Activated T-cell treated with anti-CD3 and anti-CD28 coated beads, Interleukin-2, amount 50 U/mL, for 72 hours (primary cell): ENCODE measurements at regions not wholly inside any gene's neighbourhood (a gene's known extent, or its start where the extent isn't known, plus 50 kb on each side); places are given as distances from the start of the nearest gene placed in this dataset.

Experiments
- ATAC-seq, 2 donors: fragments of 150-1000 bp; cut with Tn5 transposase; replicated peaks in 1 of 2; 2 replicates each; pipeline ENCODE4 v1.10.0; 2021; ENCODE audit warnings: moderate library complexity in 2 of 2, mild to moderate bottlenecking in 1 of 2
- DNase-seq, 2 donors: peaks; one replicate each; pipeline ENCODE4 v3.0.0; 2021 to 2022; ENCODE audit warnings: mixed read lengths in 1 of 2
- H3K27ac Mint-ChIP-seq: one replicate; pipeline ENCODE4 v1.8.0; 2022; ENCODE audit warnings: mild to moderate bottlenecking, moderate library complexity, mixed read lengths
- H3K27me3 Mint-ChIP-seq: one replicate; pipeline ENCODE4 v1.8.0; 2022; ENCODE audit warnings: low read depth, mixed read lengths
- H3K36me3 Mint-ChIP-seq, 2 donors: one replicate each; pipeline ENCODE4 v1.8.0; 2022; ENCODE audit warnings: mixed read lengths in 2 of 2, mild to moderate bottlenecking in 1 of 2; ENCODE audit not compliant: insufficient read depth in 2 of 2
- H3K4me1 Mint-ChIP-seq: one replicate; pipeline ENCODE4 v1.8.0; 2022; ENCODE audit warnings: low read depth, mixed read lengths
- H3K4me3 Mint-ChIP-seq, 2 donors: one replicate each; pipeline ENCODE4 v1.8.0; 2022; ENCODE audit warnings: mild to moderate bottlenecking in 2 of 2, mixed read lengths in 2 of 2, moderate library complexity in 2 of 2
- H3K9me3 Mint-ChIP-seq, 2 donors: one replicate each; pipeline ENCODE4 v1.8.0; 2022; ENCODE audit warnings: mixed read lengths in 2 of 2

GRCh38 chr4:32191961-32192360 is 1471.8 kb downstream of the PCDH7 start:
- DNase-seq (no peak), ATAC-seq (no peak)
- Mint-ChIP-seq H3K27ac (no peak overlapping the region), H3K36me3 (peaks cover 0 to 6% of the 10 kb centered on the region in 2 donors), H3K4me3 (no peak overlapping the region), H3K4me1 (no peaks in the 10 kb centered on the region), H3K9me3 (peaks cover 2 to 7% of the 10 kb centered on the region in 2 donors), H3K27me3 (no peaks in the 10 kb centered on the region)

GRCh38 chr4:32192363-32192762 is 1472.2 kb downstream of the PCDH7 start:
- Mint-ChIP-seq H3K4me3 (no peak overlapping the region), H3K4me1 (no peaks in the 10 kb centered on the region), H3K27ac (no peak overlapping the region), H3K9me3 (peaks cover 2 to 7% of the 10 kb centered on the region in 2 donors), H3K27me3 (no peaks in the 10 kb centered on the region), H3K36me3 (peaks cover 0 to 6% of the 10 kb centered on the region in 2 donors)
- DNase-seq (no peak), ATAC-seq (no peak)

- no peaks in the 10 kb centered on the region for H3K4me1 Mint-ChIP-seq
- H3K4me3 Mint-ChIP-seq = no peak overlapping the region
- no peak for ATAC-seq
- H3K27me3 Mint-ChIP-seq = no peaks in the 10 kb centered on the region
- peaks cover 2 to 7% of the 10 kb centered on the region in 2 donors for H3K9me3 Mint-ChIP-seq
- no peak overlapping the region for H3K27ac Mint-ChIP-seq
- peaks cover 0 to 6% of the 10 kb centered on the region in 2 donors for H3K36me3 Mint-ChIP-seq
- no peak for DNase-seq
Measured at GRCh38 chr4:32192991-32193390, 1472.8 kb downstream of the PCDH7 start.

GRCh38 chr4:32196950-32197688 is 1477.0 kb downstream of the PCDH7 start:
- Mint-ChIP-seq H3K27me3 (no peaks in the 10 kb centered on the region), H3K36me3 (no peaks in the 10 kb centered on the region), H3K4me3 (no peak overlapping the region), H3K9me3 (peaks cover 5 to 7% of the 10 kb centered on the region in 2 donors), H3K4me1 (no peaks in the 10 kb centered on the region), H3K27ac (no peak overlapping the region)
- ATAC-seq = no peak
- DNase-seq = no peak

- no peaks in the 10 kb centered on the region for H3K4me1 Mint-ChIP-seq
- H3K36me3 Mint-ChIP-seq = peaks cover 1 to 2% of the 10 kb centered on the region in 2 donors
- no peak overlapping the region for H3K4me3 Mint-ChIP-seq
- no peak for DNase-seq
- H3K9me3 Mint-ChIP-seq = peaks cover 9 to 10% of the 10 kb centered on the region in 2 donors
- H3K27me3 Mint-ChIP-seq = no peaks in the 10 kb centered on the region
- ATAC-seq = no peak
- no peak overlapping the region for H3K27ac Mint-ChIP-seq
Measured at GRCh38 chr4:32199639-32200038, 1479.5 kb downstream of the PCDH7 start.

GRCh38 chr4:32203340-32203739 is 1483.2 kb downstream of the PCDH7 start:
- ATAC-seq (no peak), DNase-seq (no peak)
- Mint-ChIP-seq H3K36me3 (peaks cover 1 to 2% of the 10 kb centered on the region in 2 donors), H3K4me1 (no peaks in the 10 kb centered on the region), H3K4me3 (no peak overlapping the region), H3K27ac (no peak overlapping the region), H3K9me3 (peaks cover 8 to 15% of the 10 kb centered on the region in 2 donors), H3K27me3 (no peaks in the 10 kb centered on the region)

- Mint-ChIP-seq H3K4me3 (no peak overlapping the region), H3K27ac (no peak overlapping the region), H3K9me3 (peaks cover 16 to 19% of the 10 kb centered on the region in 2 donors), H3K36me3 (peaks cover 1 to 2% of the 10 kb centered on the region in 2 donors), H3K27me3 (no peaks in the 10 kb centered on the region), H3K4me1 (no peaks in the 10 kb centered on the region)
- no peak for ATAC-seq
- no peak for DNase-seq
Measured at GRCh38 chr4:32206756-32207155, 1486.6 kb downstream of the PCDH7 start.

GRCh38 chr4:32207456-32207855 is 1487.3 kb downstream of the PCDH7 start:
- H3K9me3 Mint-ChIP-seq = peaks cover 14 to 15% of the 10 kb centered on the region in 2 donors
- ATAC-seq = no peak

GRCh38 chr4:32215277-32215676 is 1495.1 kb downstream of the PCDH7 start:
- Mint-ChIP-seq H3K27me3 (no peaks in the 10 kb centered on the region), H3K4me3 (no peak overlapping the region), H3K36me3 (no peaks in the 10 kb centered on the region), H3K9me3 (peaks cover 7 to 11% of the 10 kb centered on the region in 2 donors), H3K27ac (no peak overlapping the region), H3K4me1 (no peaks in the 10 kb centered on the region)
- DNase-seq = no peak
- ATAC-seq = no peak

More at GRCh38 chr4:32207456-32207855, 1487.3 kb downstream of the PCDH7 start:
- Mint-ChIP-seq H3K4me3 (no peak overlapping the region), H3K27ac (no peak overlapping the region), H3K36me3 (peaks cover 0 to under 1% of the 10 kb centered on the region in 2 donors), H3K4me1 (no peaks in the 10 kb centered on the region), H3K27me3 (no peaks in the 10 kb centered on the region)
- no peak for DNase-seq

GRCh38 chr4:32216502-32216901 is 1496.3 kb downstream of the PCDH7 start:
- Mint-ChIP-seq H3K4me1 (no peaks in the 10 kb centered on the region), H3K4me3 (no peak overlapping the region), H3K27ac (no peak overlapping the region), H3K9me3 (peaks cover 4 to 7% of the 10 kb centered on the region in 2 donors), H3K36me3 (no peaks in the 10 kb centered on the region), H3K27me3 (no peaks in the 10 kb centered on the region)
- ATAC-seq (no peak), DNase-seq (no peak)

- no peaks in the 10 kb centered on the region for H3K27me3 Mint-ChIP-seq
- peaks cover 7 to 8% of the 10 kb centered on the region in 2 donors for H3K9me3 Mint-ChIP-seq
- no peaks in the 10 kb centered on the region for H3K36me3 Mint-ChIP-seq
- no peaks in the 10 kb centered on the region for H3K4me1 Mint-ChIP-seq
- ATAC-seq (no peak), DNase-seq (no peak)
- no peak overlapping the region for H3K4me3 Mint-ChIP-seq
- no peak overlapping the region for H3K27ac Mint-ChIP-seq
Measured at GRCh38 chr4:32219306-32220075, 1499.3 kb downstream of the PCDH7 start.

- no peaks in the 10 kb centered on the region for H3K36me3 Mint-ChIP-seq
- no peaks in the 10 kb centered on the region for H3K4me1 Mint-ChIP-seq
- H3K27me3 Mint-ChIP-seq = no peaks in the 10 kb centered on the region
- H3K27ac Mint-ChIP-seq = no peak overlapping the region
- DNase-seq (no peak), ATAC-seq (no peak)
- H3K9me3 Mint-ChIP-seq = peaks cover 9 to 11% of the 10 kb centered on the region in 2 donors
- H3K4me3 Mint-ChIP-seq = no peak overlapping the region
Measured at GRCh38 chr4:32226204-32226603, 1506.0 kb downstream of the PCDH7 start.

- Mint-ChIP-seq H3K4me1 (no peaks in the 10 kb centered on the region), H3K36me3 (no peaks in the 10 kb centered on the region), H3K4me3 (no peak overlapping the region), H3K27me3 (no peaks in the 10 kb centered on the region), H3K27ac (no peak overlapping the region), H3K9me3 (peaks cover 9 to 11% of the 10 kb centered on the region in 2 donors)
- DNase-seq (no peak), ATAC-seq (no peak)
Measured at GRCh38 chr4:32226733-32227132, 1506.6 kb downstream of the PCDH7 start.
